ENCODE measurements at regions not wholly inside any gene's neighbourhood (a gene's known extent, or its start where the extent isn't known, plus 50 kb on each side); places are given as distances from the start of the nearest gene placed in this dataset.

- H3K27me3 Mint-ChIP-seq (ENCODE audit: low read depth, poor library complexity) = peaks cover 7% of the 10 kb centered on the region
- H3K4me1 Mint-ChIP-seq = peaks cover 71% of the 10 kb centered on the region
- H3K36me3 Mint-ChIP-seq (ENCODE audit: low read depth) = no peaks in the 10 kb centered on the region
- no peak for DNase-seq
- H3K27ac Mint-ChIP-seq = peak overlapping the region; percentile 82
- no peaks in the 10 kb centered on the region for H3K9me3 Mint-ChIP-seq
- H3K4me3 Mint-ChIP-seq = no peak overlapping the region
- TF ChIP-seq CTCF (IDR thresholded peaks at IDR 0.05) = no peak
These were observed 310.7 kb upstream of the MYT1L start for GRCh38 chr2:2641541-2642410.

GRCh38 chr2:2640818-2641217, 309.7 kb upstream of the MYT1L start:
- Mint-ChIP-seq H3K9me3 (no peaks in the 10 kb centered on the region), H3K4me1 (peaks cover 65% of the 10 kb centered on the region), H3K36me3 (ENCODE audit: low read depth) (no peaks in the 10 kb centered on the region), H3K4me3 (no peak overlapping the region), H3K27ac (no peak overlapping the region), H3K27me3 (ENCODE audit: low read depth, poor library complexity) (peaks cover 10% of the 10 kb centered on the region)
- no peak for DNase-seq
- no peak for TF ChIP-seq CTCF (IDR thresholded peaks at IDR 0.05)

GRCh38 chr2:2640371-2640770, 309.3 kb upstream of the MYT1L start:
- Mint-ChIP-seq H3K36me3 (ENCODE audit: low read depth) (no peaks in the 10 kb centered on the region), H3K9me3 (no peaks in the 10 kb centered on the region), H3K4me1 (peaks cover 60% of the 10 kb centered on the region), H3K4me3 (no peak overlapping the region), H3K27ac (no peak overlapping the region), H3K27me3 (ENCODE audit: low read depth, poor library complexity) (peaks cover 10% of the 10 kb centered on the region)
- no peak for TF ChIP-seq CTCF (IDR thresholded peaks at IDR 0.05)
- no peak for DNase-seq

- peaks cover 56% of the 10 kb centered on the region for H3K4me1 Mint-ChIP-seq
- peaks cover 10% of the 10 kb centered on the region for H3K27me3 Mint-ChIP-seq (ENCODE audit: low read depth, poor library complexity)
- no peak overlapping the region for H3K4me3 Mint-ChIP-seq
- H3K9me3 Mint-ChIP-seq = no peaks in the 10 kb centered on the region
- H3K27ac Mint-ChIP-seq = no peak overlapping the region
- DNase-seq = no peak
- no peaks in the 10 kb centered on the region for H3K36me3 Mint-ChIP-seq (ENCODE audit: low read depth)
- no peak for TF ChIP-seq CTCF (IDR thresholded peaks at IDR 0.05)
These were observed 308.4 kb upstream of the MYT1L start for GRCh38 chr2:2639251-2640139.

- TF ChIP-seq CTCF (IDR thresholded peaks at IDR 0.05) = no peak
- no peak overlapping the region for H3K4me3 Mint-ChIP-seq
- no peak for DNase-seq
- H3K9me3 Mint-ChIP-seq = no peaks in the 10 kb centered on the region
- peaks cover 10% of the 10 kb centered on the region for H3K27me3 Mint-ChIP-seq (ENCODE audit: low read depth, poor library complexity)
- H3K27ac Mint-ChIP-seq = no peak overlapping the region
- H3K4me1 Mint-ChIP-seq = peaks cover 55% of the 10 kb centered on the region
- no peaks in the 10 kb centered on the region for H3K36me3 Mint-ChIP-seq (ENCODE audit: low read depth)
These were observed 307.6 kb upstream of the MYT1L start for GRCh38 chr2:2638547-2639220.

All from nephron progenitor cell (in vitro differentiated cells).